HepG2 (cell line): ENCODE measurements at regions not wholly inside any gene's neighbourhood (a gene's known extent, or its start where the extent isn't known, plus 50 kb on each side); places are given as distances from the start of the nearest gene placed in this dataset.

Source experiments
- ATAC-seq: fragments of 200-7000 bp; cut with Tn5 transposase; 3 replicates; pipeline ENCODE4 v1.9.1; 2020; ENCODE audit warnings: mild to moderate bottlenecking, moderate library complexity
- BruUV-seq: library from RNA; stranded (reverse); fragments of 400-500 nt; replicated peaks from 2 replicates; lab custom pipeline; 2021; lab: Mats Ljungman, UMichigan
- CTCF ChIA-PET: fragments of 300-600 bp; formaldehyde crosslinking; extraction: SDS; loops from one replicate; lab custom pipeline; 2021; ENCODE audit warnings: low total read pairs, inconsistent platforms, low intra/inter-chr PET ratio; lab: Yijun Ruan, JAX
- POLR2A ChIA-PET: fragments of 350-600 bp; sonication (Branson Sonifier 250); formaldehyde crosslinking; loops from one replicate; lab custom pipeline; 2020; ENCODE audit warnings: antibody characterized with exemption, inconsistent platforms; lab: Yijun Ruan, JAX
- DNase-seq: peaks from one replicate; pipeline ENCODE4 v3.0.0-alpha.2; 2015; ENCODE audit warnings: low spot score
- FAIRE-seq: peaks from 3 replicates; lab custom pipeline; 2011; peaks lifted over from hg19 to GRCh38; lab: Jason Lieb, UNC
- H2AFZ ChIP-seq: one replicate; pipeline ENCODE4 v1.6.1; 2011; ENCODE audit warnings: low read length, inconsistent platforms
- H3K27ac ChIP-seq: fragments of 300-600 bp; 3 replicates; pipeline ENCODE4 v1.8.0; 2011; ENCODE audit warnings: mixed run types, mild to moderate bottlenecking, mixed read lengths, low read length, inconsistent platforms; ENCODE audit not compliant: insufficient read depth; ENCODE audit errors: extremely low read length
- H3K27me3 ChIP-seq, 2 experiments: fragments of 200-600 bp in 1 of 2; 2 replicates in 1 of 2; 3 replicates in 1 of 2; pipeline versions ENCODE4 v1.6.0 to v1.8.0; 2011; ENCODE audit warnings: low read length in 2 of 2, mild to moderate bottlenecking in 2 of 2, moderate library complexity in 2 of 2, inconsistent platforms in 1 of 2; ENCODE audit not compliant: insufficient read depth in 2 of 2, control insufficient read depth in 1 of 2
- H3K36me3 ChIP-seq, 2 experiments: fragments of 200-600 bp in 1 of 2; replicated peaks in 1 of 2; 2 replicates in 1 of 2; 3 replicates in 1 of 2; pipeline versions ENCODE4 v1.5.1 to v1.8.0; 2011; ENCODE audit warnings: low read length in 2 of 2, inconsistent platforms in 1 of 2; ENCODE audit not compliant: insufficient read depth in 2 of 2, control insufficient read depth in 1 of 2
- H3K4me1 ChIP-seq: 2 replicates; pipeline ENCODE4 v1.5.1; 2012; ENCODE audit warnings: low read length, inconsistent platforms; ENCODE audit not compliant: insufficient read depth
- H3K4me2 ChIP-seq: 2 replicates; pipeline ENCODE4 v1.6.0; 2011; ENCODE audit warnings: low read depth, low read length, inconsistent platforms
- H3K4me3 ChIP-seq, 3 experiments: fragments of 200-600 bp in 1 of 3; sonication (generic), shearing (Covaris generic) in 1 of 3; replicated peaks in 1 of 3; 2 replicates each; pipeline ENCODE4 v1.5.1; 2011 to 2016; ENCODE audit warnings: low read length in 3 of 3, inconsistent platforms in 2 of 3, low read depth in 2 of 3, mild to moderate bottlenecking in 2 of 3, control low read depth in 1 of 3, mixed read lengths in 1 of 3; ENCODE audit not compliant: insufficient read depth in 1 of 3
- H3K79me2 ChIP-seq: one replicate; pipeline ENCODE4 v1.6.1; 2011; ENCODE audit warnings: low read length, inconsistent platforms; ENCODE audit not compliant: insufficient read depth
- H3K9ac ChIP-seq: 2 replicates; pipeline ENCODE4 v1.6.0; 2011; ENCODE audit warnings: mild to moderate bottlenecking, low read depth, low read length, inconsistent platforms; ENCODE audit not compliant: insufficient read depth
- H3K9me3 ChIP-seq: 2 replicates; pipeline ENCODE4 v1.5.1; 2012; ENCODE audit warnings: mild to moderate bottlenecking, low read length
- H4K20me1 ChIP-seq: 2 replicates; pipeline ENCODE4 v1.6.0; 2011; ENCODE audit warnings: inconsistent platforms, mild to moderate bottlenecking, low read length, moderate library complexity; ENCODE audit not compliant: insufficient read depth
- ATF7 ChIP-seq, 2 experiments: fragments of 450-650 bp in 1 of 2; sonication (generic) in 1 of 2; formaldehyde crosslinking in 1 of 2; IDR thresholded peaks; 2 replicates each; pipeline versions ENCODE4 v1.4.0 to v1.6.1; 2016 to 2020; ENCODE audit warnings: antibody characterized with exemption in 1 of 2, mild to moderate bottlenecking in 1 of 2, missing genetic modification reagents in 1 of 2
- DMAP1 ChIP-seq: IDR thresholded peaks from 2 replicates; pipeline ENCODE4 v1.6.1; 2016
- DR1 ChIP-seq: sonication (generic); formaldehyde crosslinking; IDR thresholded peaks from 2 replicates; pipeline ENCODE4 v1.8.0; 2021; ENCODE audit warnings: mild to moderate bottlenecking, missing genetic modification reagents, inconsistent platforms
- FOXK1 ChIP-seq: sonication (generic); formaldehyde crosslinking; IDR thresholded peaks from 2 replicates; pipeline ENCODE4 v1.4.0; 2020; ENCODE audit warnings: low read depth, missing genetic modification reagents, borderline replicate concordance
- GATAD1 ChIP-seq: IDR thresholded peaks from 2 replicates; pipeline ENCODE4 v1.6.1; 2016; ENCODE audit warnings: missing genetic modification reagents, missing compliant biosample characterization
- IRF9 ChIP-seq: sonication (generic); formaldehyde crosslinking; IDR thresholded peaks from 2 replicates; pipeline ENCODE4 v1.8.0; 2022; ENCODE audit warnings: missing genetic modification reagents, mild to moderate bottlenecking, borderline replicate concordance
- KLF13 ChIP-seq: sonication (generic); formaldehyde crosslinking; IDR thresholded peaks from 2 replicates; pipeline ENCODE4 v1.4.0; 2020; ENCODE audit warnings: mild to moderate bottlenecking, missing genetic modification reagents
- NRL ChIP-seq: sonication (generic); formaldehyde crosslinking; IDR thresholded peaks from 2 replicates; pipeline ENCODE4 v1.5.0; 2020; ENCODE audit warnings: missing genetic modification reagents, mild to moderate bottlenecking, moderate library complexity, borderline replicate concordance
- POGZ ChIP-seq: sonication (generic); formaldehyde crosslinking; IDR thresholded peaks from 2 replicates; pipeline ENCODE4 v1.4.0; 2020; ENCODE audit warnings: mild to moderate bottlenecking, missing genetic modification reagents
- SATB2 ChIP-seq: sonication (generic); formaldehyde crosslinking; IDR thresholded peaks from 2 replicates; pipeline ENCODE4 v1.5.0; 2020; ENCODE audit warnings: missing genetic modification reagents
- SIX4 ChIP-seq: sonication (generic); formaldehyde crosslinking; IDR thresholded peaks from 2 replicates; pipeline ENCODE4 v1.4.0; 2020; ENCODE audit warnings: missing genetic modification reagents
- ZNF687 ChIP-seq: sonication (generic); formaldehyde crosslinking; IDR thresholded peaks from 2 replicates; pipeline ENCODE4 v1.5.1; 2020; ENCODE audit warnings: mild to moderate bottlenecking, missing genetic modification reagents, moderate library complexity
- WGBS: methylation state at CpG from one replicate; pipeline ENCODE4 v1.1.6; 2017; ENCODE audit warnings: low lambda C conversion rate; 5-methylcytosine and 5-hydroxymethylcytosine counted together
- in situ Hi-C: cut with HindIII; loops from 2 replicates; pipeline ENCODE4 v1.10.0; 2017; ENCODE audit warnings: low pct_unique_long_range_greater_than_20kb; ENCODE audit not compliant: extremely low pct_ligation_motif_present
- intact Hi-C: fragments of 100-400 bp; cut with micrococcal nuclease; formaldehyde crosslinking; loops from one replicate; pipeline ENCODE4 v1.10.0; 2022; ENCODE audit not compliant: unreplicated experiment
- TF ChIP-seq, protein P1 (sequence below): sonication (generic); formaldehyde crosslinking; IDR thresholded peaks from 2 replicates; pipeline ENCODE4 v1.8.1; 2023; ENCODE audit warnings: mild to moderate bottlenecking, moderate library complexity, missing genetic modification reagents

GRCh38 chr3:150129166-150129565 lies 158.5 kb upstream of the PFN2 start (continued):
- TF ChIP-seq ZNF687 (CRISPR knock-in tag): no peak
- TF ChIP-seq ATF7 (IDR thresholded peaks at IDR 0.05): no peak
- TF ChIP-seq ATF7 (CRISPR knock-in tag; IDR thresholded peaks at IDR 0.05): no peak
- TF ChIP-seq FOXK1: no peak

DNA sequence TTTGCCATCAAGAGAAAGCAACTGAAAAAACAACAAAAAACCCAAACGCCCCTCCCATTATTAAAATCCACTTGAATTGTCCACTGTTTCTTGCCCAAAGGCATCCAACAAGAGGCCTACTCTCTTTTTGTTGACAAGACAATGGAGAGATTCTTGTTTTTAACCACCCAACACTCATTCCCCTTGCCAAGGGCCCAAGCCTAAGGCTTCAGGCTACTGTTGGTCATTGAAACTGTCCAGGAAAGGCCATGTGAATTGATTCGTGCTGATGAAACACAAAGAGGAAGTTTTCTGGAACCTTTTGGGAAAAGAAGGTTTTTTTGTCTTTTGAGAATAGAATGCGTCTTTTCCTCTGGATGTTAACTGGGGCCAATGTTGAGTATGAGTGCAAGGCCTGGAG lies 157.4 kb upstream of the PFN2 start:
- Histone ChIP-seq H3K9ac (no peak overlapping the region), H3K36me3 (no peaks in the 10 kb centered on the region), H3K79me2 (no peaks in the 10 kb centered on the region), H3K4me3 (no peak overlapping the region), H3K27me3 (no peaks in the 10 kb centered on the region; a peak in 1 of 5 replicates), H3K27ac (no peak overlapping the region), H3K4me2 (no peak overlapping the region), H4K20me1 (no peaks in the 10 kb centered on the region), H2AFZ (no peak overlapping the region), H3K9me3 (no peaks in the 10 kb centered on the region), H3K4me1 (no peaks in the 10 kb centered on the region)
- FAIRE-seq (no peak), DNase-seq (no peak), ATAC-seq (no peak)
- in situ Hi-C loops: no loop called here
- BruUV-seq: no TSS peak
- intact Hi-C loops: no loop called here
- 0% methylated on average over 3 of the region's 3 CpGs for WGBS
- POLR2A ChIA-PET: no interaction called here
- CTCF ChIA-PET: no interaction called here
- TF ChIP-seq DMAP1 (CRISPR knock-in tag) (no peak), KLF13 (no peak), GATAD1 (CRISPR knock-in tag) (no peak), IRF9 (CRISPR knock-in tag) (no peak), SIX4 (CRISPR knock-in tag) (no peak), SATB2 (no peak), NRL (CRISPR knock-in tag) (no peak), DR1 (CRISPR knock-in tag) (no peak), POGZ (CRISPR knock-in tag) (no peak)
- TF ChIP-seq, protein P1, sequence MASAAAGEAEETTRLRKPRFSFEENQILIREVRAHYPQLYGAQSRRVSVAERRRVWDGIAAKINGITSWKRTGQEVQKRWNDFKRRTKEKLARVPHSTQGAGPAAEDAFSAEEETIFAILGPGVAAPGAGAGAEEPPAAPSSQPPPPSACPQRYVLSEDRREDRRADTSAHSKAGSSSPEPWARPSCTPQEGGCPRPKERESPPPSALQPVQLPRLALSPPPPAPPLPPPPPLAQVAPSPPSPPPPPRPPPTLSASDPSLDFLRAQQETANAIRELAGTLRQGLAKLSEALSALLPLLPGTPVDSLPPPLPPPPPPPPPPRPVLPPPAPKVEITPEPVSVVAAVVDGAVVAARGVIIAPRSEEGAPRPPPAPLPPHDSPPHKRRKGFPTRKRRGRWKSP (CRISPR knock-in tag): no peak
